ENCODE measurements at regions not wholly inside any gene's neighbourhood (a gene's known extent, or its start where the extent isn't known, plus 50 kb on each side); places are given as distances from the start of the nearest gene placed in this dataset.

DNA sequence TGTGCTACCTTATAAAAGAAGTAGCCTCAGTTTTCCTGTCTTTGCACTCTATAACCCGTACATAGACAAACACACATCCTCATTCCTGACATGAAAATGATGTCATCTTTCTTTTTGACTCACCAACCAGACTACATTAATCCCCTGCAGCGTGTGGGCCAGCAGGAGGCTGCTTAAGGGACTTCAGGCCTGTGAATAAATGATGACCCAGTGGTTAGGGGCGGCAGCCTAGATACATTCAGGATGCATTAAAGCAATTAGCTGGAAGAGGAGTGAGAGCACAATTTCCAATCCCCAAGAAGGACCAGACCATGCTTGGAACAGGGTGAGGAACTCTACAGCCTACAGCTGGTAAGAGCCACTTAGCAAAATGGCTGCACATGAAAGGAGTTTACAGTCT lies 57.3 kb upstream of the KLF7 start (continued):
- no peak for TF ChIP-seq POLR2AphosphoS2 (IDR thresholded peaks at IDR 0.05; ENCODE audit: low read depth, low read length)
- TF ChIP-seq PML (IDR thresholded peaks at IDR 0.05; ENCODE audit: low read length), result peak; percentile 55; the same call in 1 of the 2 replicates
- TF ChIP-seq FOXM1 (IDR thresholded peaks at IDR 0.05; ENCODE audit: low read depth, low read length), result peak; percentile 79; the same call in 1 of the 2 replicates
- TF ChIP-seq IKZF2 (IDR thresholded peaks at IDR 0.05), result peak; percentile 71 to 85
- TF ChIP-seq RUNX3 (IDR thresholded peaks at IDR 0.05; ENCODE audit: low read length), result peak; percentile 88
- TF ChIP-seq BACH1 (IDR thresholded peaks at IDR 0.05; ENCODE audit: borderline replicate concordance), result no peak
- peak; percentile 80; the same call in 1 of the 2 replicates for TF ChIP-seq MTA3 (IDR thresholded peaks at IDR 0.05; ENCODE audit: borderline replicate concordance, low read length)
- no peak for TF ChIP-seq RFX5 (IDR thresholded peaks at IDR 0.05; ENCODE audit: low read depth, low read length)
- peak; percentile 92 for TF ChIP-seq NFIC (IDR thresholded peaks at IDR 0.05; ENCODE audit: low read depth, low read length)
- TF ChIP-seq TBL1XR1 (IDR thresholded peaks at IDR 0.05; ENCODE audit: low read depth, low read length), result no peak
- TF ChIP-seq NR2F1 (conservative IDR thresholded peaks at IDR 0.05), result no peak
- TF ChIP-seq, protein P1, sequence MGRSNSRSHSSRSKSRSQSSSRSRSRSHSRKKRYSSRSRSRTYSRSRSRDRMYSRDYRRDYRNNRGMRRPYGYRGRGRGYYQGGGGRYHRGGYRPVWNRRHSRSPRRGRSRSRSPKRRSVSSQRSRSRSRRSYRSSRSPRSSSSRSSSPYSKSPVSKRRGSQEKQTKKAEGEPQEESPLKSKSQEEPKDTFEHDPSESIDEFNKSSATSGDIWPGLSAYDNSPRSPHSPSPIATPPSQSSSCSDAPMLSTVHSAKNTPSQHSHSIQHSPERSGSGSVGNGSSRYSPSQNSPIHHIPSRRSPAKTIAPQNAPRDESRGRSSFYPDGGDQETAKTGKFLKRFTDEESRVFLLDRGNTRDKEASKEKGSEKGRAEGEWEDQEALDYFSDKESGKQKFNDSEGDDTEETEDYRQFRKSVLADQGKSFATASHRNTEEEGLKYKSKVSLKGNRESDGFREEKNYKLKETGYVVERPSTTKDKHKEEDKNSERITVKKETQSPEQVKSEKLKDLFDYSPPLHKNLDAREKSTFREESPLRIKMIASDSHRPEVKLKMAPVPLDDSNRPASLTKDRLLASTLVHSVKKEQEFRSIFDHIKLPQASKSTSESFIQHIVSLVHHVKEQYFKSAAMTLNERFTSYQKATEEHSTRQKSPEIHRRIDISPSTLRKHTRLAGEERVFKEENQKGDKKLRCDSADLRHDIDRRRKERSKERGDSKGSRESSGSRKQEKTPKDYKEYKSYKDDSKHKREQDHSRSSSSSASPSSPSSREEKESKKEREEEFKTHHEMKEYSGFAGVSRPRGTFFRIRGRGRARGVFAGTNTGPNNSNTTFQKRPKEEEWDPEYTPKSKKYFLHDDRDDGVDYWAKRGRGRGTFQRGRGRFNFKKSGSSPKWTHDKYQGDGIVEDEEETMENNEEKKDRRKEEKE (IDR thresholded peaks at IDR 0.05), result no peak
- TF ChIP-seq, protein P2, sequence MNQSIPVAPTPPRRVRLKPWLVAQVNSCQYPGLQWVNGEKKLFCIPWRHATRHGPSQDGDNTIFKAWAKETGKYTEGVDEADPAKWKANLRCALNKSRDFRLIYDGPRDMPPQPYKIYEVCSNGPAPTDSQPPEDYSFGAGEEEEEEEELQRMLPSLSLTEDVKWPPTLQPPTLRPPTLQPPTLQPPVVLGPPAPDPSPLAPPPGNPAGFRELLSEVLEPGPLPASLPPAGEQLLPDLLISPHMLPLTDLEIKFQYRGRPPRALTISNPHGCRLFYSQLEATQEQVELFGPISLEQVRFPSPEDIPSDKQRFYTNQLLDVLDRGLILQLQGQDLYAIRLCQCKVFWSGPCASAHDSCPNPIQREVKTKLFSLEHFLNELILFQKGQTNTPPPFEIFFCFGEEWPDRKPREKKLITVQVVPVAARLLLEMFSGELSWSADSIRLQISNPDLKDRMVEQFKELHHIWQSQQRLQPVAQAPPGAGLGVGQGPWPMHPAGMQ (IDR thresholded peaks at IDR 0.05; ENCODE audit: borderline replicate concordance), result no peak

Data from GM12878 (cell line).